ENCODE measurements at regions not wholly inside any gene's neighbourhood (a gene's known extent, or its start where the extent isn't known, plus 50 kb on each side); places are given as distances from the start of the nearest gene placed in this dataset.

GRCh38 chr16:85360323-85361277, 248.3 kb upstream of the CIBAR2 start:
- TF ChIP-seq, protein P1, sequence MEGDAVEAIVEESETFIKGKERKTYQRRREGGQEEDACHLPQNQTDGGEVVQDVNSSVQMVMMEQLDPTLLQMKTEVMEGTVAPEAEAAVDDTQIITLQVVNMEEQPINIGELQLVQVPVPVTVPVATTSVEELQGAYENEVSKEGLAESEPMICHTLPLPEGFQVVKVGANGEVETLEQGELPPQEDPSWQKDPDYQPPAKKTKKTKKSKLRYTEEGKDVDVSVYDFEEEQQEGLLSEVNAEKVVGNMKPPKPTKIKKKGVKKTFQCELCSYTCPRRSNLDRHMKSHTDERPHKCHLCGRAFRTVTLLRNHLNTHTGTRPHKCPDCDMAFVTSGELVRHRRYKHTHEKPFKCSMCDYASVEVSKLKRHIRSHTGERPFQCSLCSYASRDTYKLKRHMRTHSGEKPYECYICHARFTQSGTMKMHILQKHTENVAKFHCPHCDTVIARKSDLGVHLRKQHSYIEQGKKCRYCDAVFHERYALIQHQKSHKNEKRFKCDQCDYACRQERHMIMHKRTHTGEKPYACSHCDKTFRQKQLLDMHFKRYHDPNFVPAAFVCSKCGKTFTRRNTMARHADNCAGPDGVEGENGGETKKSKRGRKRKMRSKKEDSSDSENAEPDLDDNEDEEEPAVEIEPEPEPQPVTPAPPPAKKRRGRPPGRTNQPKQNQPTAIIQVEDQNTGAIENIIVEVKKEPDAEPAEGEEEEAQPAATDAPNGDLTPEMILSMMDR (IDR thresholded peaks at IDR 0.05 in 4 of 5, conservative IDR thresholded peaks at IDR 0.05 in 1 of 5): no peak
- TF ChIP-seq POLR2A (IDR thresholded peaks at IDR 0.05): peak in 1 of 2 donors; percentile 43
- Histone ChIP-seq H3K4me1 (peaks cover 9 to 12% of the 10 kb centered on the region in 2 donors), H3K36me3 (no peaks in the 10 kb centered on the region), H3K27ac (peak overlapping the region; percentile 55 to 68 (median 66)), H3K4me3 (no peak overlapping the region), H3K9me3 (no peaks in the 10 kb centered on the region), H3K27me3 (no peaks in the 10 kb centered on the region)
- in situ Hi-C loops (cut with MboI; ENCODE audit: low sequenced_read_pairs in 4 of 4): no loop called here
- ATAC-seq: peak; percentile 85
- intact Hi-C loops (cut with DNase I; ENCODE audit: low total_unique reads): loop anchor here (2.0 kb wide), 2 partner anchors 38 to 74 kb away; no protein-coding TSS in a partner anchor
- peak; percentile 82 to 90 for DNase-seq

DNA sequence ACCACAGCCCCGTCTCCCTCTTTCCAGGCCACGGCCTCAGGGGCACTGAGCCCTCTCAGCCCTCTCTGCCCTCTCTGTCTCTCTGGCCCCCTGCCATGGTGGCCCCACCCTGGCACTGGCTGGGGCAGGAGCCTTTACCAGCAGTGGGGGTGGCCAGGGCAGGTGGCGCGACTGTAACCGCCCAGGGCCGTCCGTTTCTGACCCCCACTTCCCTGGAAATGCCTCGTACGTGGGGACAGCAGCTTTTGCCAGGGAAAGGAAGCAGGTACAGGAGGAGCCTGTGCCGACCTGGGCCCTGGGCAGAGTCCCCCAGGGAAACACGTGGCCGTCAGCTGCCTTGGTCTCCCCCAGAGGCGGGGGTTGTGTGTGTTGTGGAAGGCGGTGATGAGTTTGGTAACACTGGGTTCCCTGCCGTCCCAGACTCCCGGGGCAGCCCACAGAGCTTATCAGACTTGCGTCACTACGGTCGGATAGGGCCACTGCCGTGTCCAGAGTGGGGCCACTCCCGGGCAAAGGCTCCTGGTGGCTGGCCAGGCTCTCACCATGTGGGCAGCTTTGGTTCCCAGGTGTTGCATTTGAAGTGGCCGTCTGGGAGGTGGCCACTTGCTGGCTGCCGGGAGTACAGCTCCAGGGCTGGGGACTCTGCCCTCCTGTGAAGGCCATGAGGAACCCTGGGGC, 249.3 kb upstream of the CIBAR2 start:
- peak overlapping the region; percentile 20 to 71 (median 66) for H3K27ac ChIP-seq
- intact Hi-C loops (cut with DNase I; ENCODE audit: low total_unique reads): loop anchor here (2.0 kb wide), 2 partner anchors 39 to 75 kb away; no protein-coding TSS in a partner anchor
- no peak for ATAC-seq

GRCh38 chr16:85362443-85362842, 250.2 kb upstream of the CIBAR2 start:
- Histone ChIP-seq H3K27ac (peak overlapping the region in 1 of 4 donors; percentile 68), H3K4me3 (no peak overlapping the region), H3K9me3 (no peaks in the 10 kb centered on the region), H3K4me1 (peaks cover 9 to 20% of the 10 kb centered on the region in 2 donors), H3K36me3 (no peaks in the 10 kb centered on the region), H3K27me3 (no peaks in the 10 kb centered on the region)
- DNase-seq (no peak), ATAC-seq (no peak)
- intact Hi-C loops (cut with DNase I; ENCODE audit: low total_unique reads) (no loop called here), in situ Hi-C loops (cut with MboI; ENCODE audit: low sequenced_read_pairs in 4 of 4) (no loop called here)
- TF ChIP-seq, protein P1 (IDR thresholded peaks at IDR 0.05 in 4 of 5, conservative IDR thresholded peaks at IDR 0.05 in 1 of 5): no peak
- TF ChIP-seq POLR2A (IDR thresholded peaks at IDR 0.05): no peak

More for the DNA sequence above, 249.3 kb upstream of the CIBAR2 start:
- Histone ChIP-seq H3K27me3 (no peaks in the 10 kb centered on the region), H3K9me3 (no peaks in the 10 kb centered on the region), H3K4me1 (peaks cover 9 to 20% of the 10 kb centered on the region in 2 donors), H3K4me3 (no peak overlapping the region), H3K36me3 (no peaks in the 10 kb centered on the region)
- in situ Hi-C loops (cut with MboI; ENCODE audit: low sequenced_read_pairs in 4 of 4): no loop called here
- no peak for TF ChIP-seq POLR2A (IDR thresholded peaks at IDR 0.05)
- DNase-seq: no peak

DNA sequence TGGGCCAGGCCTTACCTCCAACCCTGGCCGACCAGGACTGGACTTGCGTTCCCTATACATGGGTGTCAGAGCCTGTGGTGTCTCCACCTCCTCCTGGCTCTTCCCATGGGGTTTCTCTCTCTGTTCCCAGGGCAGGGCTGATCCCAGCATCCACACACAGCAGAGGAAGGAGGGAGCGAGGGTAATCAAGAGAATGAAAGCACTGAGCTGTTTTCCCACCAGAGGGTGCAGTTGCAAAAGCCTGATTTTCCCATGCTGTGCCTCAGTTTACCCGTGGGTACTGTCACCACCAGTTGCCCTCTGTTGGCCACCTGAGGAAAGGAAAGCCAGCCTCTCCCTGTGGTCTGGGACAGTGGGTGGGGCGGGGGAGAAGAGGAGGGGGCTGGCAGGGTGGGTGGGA, 249.7 kb upstream of the GSE1 start:
- Histone ChIP-seq H3K27me3 (no peaks in the 10 kb centered on the region), H3K4me1 (peaks cover 14 to 20% of the 10 kb centered on the region in 2 donors), H3K9me3 (no peaks in the 10 kb centered on the region), H3K36me3 (no peaks in the 10 kb centered on the region), H3K27ac (no peak overlapping the region), H3K4me3 (no peak overlapping the region)
- no peak for ATAC-seq
- DNase-seq: no peak
- intact Hi-C loops (cut with DNase I; ENCODE audit: low total_unique reads) (no loop called here), in situ Hi-C loops (cut with MboI; ENCODE audit: low sequenced_read_pairs in 4 of 4) (no loop called here)
- TF ChIP-seq, protein P1 (IDR thresholded peaks at IDR 0.05 in 4 of 5, conservative IDR thresholded peaks at IDR 0.05 in 1 of 5): no peak
- no peak for TF ChIP-seq POLR2A (IDR thresholded peaks at IDR 0.05)

GRCh38 chr16:85363881-85364280, 249.2 kb upstream of the GSE1 start:
- in situ Hi-C loops (cut with MboI; ENCODE audit: low sequenced_read_pairs in 4 of 4) (no loop called here), intact Hi-C loops (cut with DNase I; ENCODE audit: low total_unique reads) (no loop called here)
- no peak for ATAC-seq
- H3K27me3 ChIP-seq: no peaks in the 10 kb centered on the region
- TF ChIP-seq, protein P1 (IDR thresholded peaks at IDR 0.05 in 4 of 5, conservative IDR thresholded peaks at IDR 0.05 in 1 of 5): no peak
- no peak for TF ChIP-seq POLR2A (IDR thresholded peaks at IDR 0.05)
- no peaks in the 10 kb centered on the region for H3K9me3 ChIP-seq
- no peak overlapping the region for H3K4me3 ChIP-seq
- H3K4me1 ChIP-seq: peaks cover 14 to 20% of the 10 kb centered on the region in 2 donors
- no peak for DNase-seq
- no peak overlapping the region for H3K27ac ChIP-seq
- H3K36me3 ChIP-seq: no peaks in the 10 kb centered on the region
